ENCODE measurements at regions not wholly inside any gene's neighbourhood (a gene's known extent, or its start where the extent isn't known, plus 50 kb on each side); places are given as distances from the start of the nearest gene placed in this dataset.

DNA sequence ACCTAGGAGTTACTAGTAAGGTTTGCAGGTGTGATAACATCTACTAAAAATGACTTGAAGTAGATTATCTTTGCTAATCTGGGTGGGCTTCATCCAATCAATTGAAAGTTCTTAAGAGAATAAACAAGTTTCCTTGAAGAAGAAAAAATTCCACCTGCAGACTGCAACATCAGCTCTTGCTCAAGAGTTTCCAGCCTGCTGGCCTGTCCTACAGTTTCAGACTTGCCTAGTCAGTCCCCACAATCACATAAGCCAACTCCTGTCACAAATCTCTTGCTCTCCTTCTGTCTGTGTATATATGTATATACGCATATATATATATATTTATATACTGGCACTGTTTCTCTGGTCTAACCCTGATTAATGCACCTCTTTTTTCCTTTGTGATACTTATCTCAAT, 67.3 kb upstream of the ITM2B start:
- H3K27ac Mint-ChIP-seq = no peak overlapping the region
- TF ChIP-seq, protein P1, sequence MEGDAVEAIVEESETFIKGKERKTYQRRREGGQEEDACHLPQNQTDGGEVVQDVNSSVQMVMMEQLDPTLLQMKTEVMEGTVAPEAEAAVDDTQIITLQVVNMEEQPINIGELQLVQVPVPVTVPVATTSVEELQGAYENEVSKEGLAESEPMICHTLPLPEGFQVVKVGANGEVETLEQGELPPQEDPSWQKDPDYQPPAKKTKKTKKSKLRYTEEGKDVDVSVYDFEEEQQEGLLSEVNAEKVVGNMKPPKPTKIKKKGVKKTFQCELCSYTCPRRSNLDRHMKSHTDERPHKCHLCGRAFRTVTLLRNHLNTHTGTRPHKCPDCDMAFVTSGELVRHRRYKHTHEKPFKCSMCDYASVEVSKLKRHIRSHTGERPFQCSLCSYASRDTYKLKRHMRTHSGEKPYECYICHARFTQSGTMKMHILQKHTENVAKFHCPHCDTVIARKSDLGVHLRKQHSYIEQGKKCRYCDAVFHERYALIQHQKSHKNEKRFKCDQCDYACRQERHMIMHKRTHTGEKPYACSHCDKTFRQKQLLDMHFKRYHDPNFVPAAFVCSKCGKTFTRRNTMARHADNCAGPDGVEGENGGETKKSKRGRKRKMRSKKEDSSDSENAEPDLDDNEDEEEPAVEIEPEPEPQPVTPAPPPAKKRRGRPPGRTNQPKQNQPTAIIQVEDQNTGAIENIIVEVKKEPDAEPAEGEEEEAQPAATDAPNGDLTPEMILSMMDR (IDR thresholded peaks at IDR 0.05) = no peak
- no peak overlapping the region for H3K4me3 Mint-ChIP-seq
- no peaks in the 10 kb centered on the region for H3K36me3 Mint-ChIP-seq (ENCODE audit: low read depth)
- DNase-seq = no peak
- H3K9me3 Mint-ChIP-seq = no peaks in the 10 kb centered on the region
- H3K27me3 Mint-ChIP-seq (ENCODE audit: insufficient read depth) = peaks cover 9% of the 10 kb centered on the region
- H3K4me1 Mint-ChIP-seq (ENCODE audit: low read depth) = peaks cover 5% of the 10 kb centered on the region

DNA sequence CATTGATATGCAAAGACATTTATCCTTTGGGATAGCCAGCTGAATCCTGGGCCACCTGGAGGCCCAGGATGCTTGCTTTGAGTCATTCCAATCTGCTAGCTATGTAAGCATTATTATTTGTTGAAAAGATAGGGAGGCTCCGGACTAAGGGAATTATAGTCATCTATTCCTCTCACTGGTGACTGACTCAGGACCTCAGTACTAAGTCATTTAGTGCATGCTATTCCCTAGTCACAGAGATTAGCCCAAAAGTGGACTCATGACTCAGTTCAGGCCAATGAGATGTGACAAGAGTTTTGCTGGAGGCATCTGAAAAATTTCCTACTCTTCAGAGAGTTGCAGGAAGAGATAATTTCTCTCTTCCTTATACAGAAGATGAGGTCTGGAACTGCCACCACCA, 67.9 kb upstream of the ITM2B start:
- TF ChIP-seq, protein P1 (IDR thresholded peaks at IDR 0.05) = no peak
- Mint-ChIP-seq H3K4me3 (no peak overlapping the region), H3K27me3 (ENCODE audit: insufficient read depth) (peaks cover 9% of the 10 kb centered on the region), H3K36me3 (ENCODE audit: low read depth) (no peaks in the 10 kb centered on the region), H3K27ac (no peak overlapping the region), H3K9me3 (no peaks in the 10 kb centered on the region), H3K4me1 (ENCODE audit: low read depth) (peaks cover 12% of the 10 kb centered on the region)
- no peak for DNase-seq

DNA sequence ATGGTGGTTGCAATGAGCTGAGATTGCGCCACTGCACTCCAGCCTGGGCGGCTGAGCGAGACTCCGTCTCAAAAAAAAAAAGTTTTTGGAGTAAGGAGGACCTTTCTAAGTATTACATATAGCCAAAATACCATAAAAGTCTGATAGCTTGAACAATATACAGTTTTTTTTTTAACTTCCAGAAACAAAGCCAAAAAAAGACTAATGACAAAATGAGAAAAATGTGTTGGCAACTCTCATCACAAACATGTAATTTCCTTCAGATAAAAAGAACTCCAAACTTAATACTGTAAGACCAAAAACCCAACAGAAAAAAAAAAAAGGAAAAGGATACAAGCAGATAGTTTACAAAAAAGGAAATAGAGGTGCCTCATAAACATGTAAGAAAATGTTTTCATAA, 68.2 kb upstream of the MED4 start:
- H3K27me3 Mint-ChIP-seq (ENCODE audit: insufficient read depth) = peaks cover 4% of the 10 kb centered on the region
- peaks cover 20% of the 10 kb centered on the region for H3K4me1 Mint-ChIP-seq (ENCODE audit: low read depth)
- no peak overlapping the region for H3K27ac Mint-ChIP-seq
- no peaks in the 10 kb centered on the region for H3K36me3 Mint-ChIP-seq (ENCODE audit: low read depth)
- no peak for DNase-seq
- TF ChIP-seq, protein P1 (IDR thresholded peaks at IDR 0.05) = no peak
- no peaks in the 10 kb centered on the region for H3K9me3 Mint-ChIP-seq
- H3K4me3 Mint-ChIP-seq = no peak overlapping the region

DNA sequence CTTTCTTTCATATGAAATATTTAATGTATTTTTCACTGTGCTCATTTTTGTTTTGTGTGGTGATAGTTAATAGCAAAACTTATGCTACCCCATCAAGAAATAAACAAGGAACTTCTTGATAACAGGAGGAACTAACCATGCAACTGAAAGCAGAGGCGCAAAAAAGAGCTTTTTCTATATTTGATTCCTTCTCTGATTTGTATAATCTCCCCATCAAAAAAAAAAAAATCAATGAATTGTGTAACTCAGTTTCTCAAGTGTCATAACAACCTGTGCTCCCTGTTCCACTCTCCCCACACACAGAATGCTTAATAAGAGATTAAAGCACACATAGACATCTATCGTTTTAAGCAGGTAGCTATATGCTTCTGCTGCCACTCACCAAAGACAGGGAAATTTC, 67.3 kb upstream of the MED4 start:
- TF ChIP-seq, protein P1 (IDR thresholded peaks at IDR 0.05) = no peak
- H3K27ac Mint-ChIP-seq = no peak overlapping the region
- H3K27me3 Mint-ChIP-seq (ENCODE audit: insufficient read depth) = no peaks in the 10 kb centered on the region; the same call in 1 of the 2 replicates
- peaks cover 20% of the 10 kb centered on the region for H3K4me1 Mint-ChIP-seq (ENCODE audit: low read depth)
- no peak for DNase-seq
- H3K4me3 Mint-ChIP-seq = no peak overlapping the region
- H3K36me3 Mint-ChIP-seq (ENCODE audit: low read depth) = no peaks in the 10 kb centered on the region
- no peaks in the 10 kb centered on the region for H3K9me3 Mint-ChIP-seq

DNA sequence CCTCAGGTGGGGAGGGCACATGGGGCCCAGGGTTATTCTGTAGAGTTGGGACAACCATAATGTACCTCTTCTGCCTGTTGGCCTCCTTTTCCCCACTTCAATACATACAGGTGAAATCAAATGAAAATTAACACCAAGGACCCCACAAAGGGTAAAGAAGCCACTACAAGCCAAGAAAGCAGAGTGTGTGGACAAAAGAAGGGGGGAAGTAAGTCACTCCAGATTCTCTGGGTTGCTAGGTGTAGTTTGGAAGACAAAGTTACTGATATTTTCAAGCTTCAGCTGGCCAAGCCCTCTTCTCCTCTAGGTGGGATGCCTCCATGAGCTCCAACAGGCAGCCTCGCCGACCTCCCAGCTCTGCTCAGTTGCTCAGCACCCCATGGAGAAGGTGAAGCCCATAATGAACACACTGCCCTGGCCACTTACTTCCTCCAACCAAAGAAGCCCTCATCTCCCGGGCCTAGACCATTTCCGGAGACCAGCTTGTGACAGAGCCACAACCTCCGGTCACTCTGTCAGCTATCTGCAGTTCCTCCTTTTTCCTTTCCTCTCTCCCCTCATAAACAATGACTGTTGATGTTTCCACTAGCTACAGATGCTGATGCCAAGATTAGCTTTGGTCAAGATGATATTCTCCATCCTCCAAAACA, 66.8 kb upstream of the MED4 start:
- no peak overlapping the region for H3K4me3 Mint-ChIP-seq
- H3K36me3 Mint-ChIP-seq (ENCODE audit: low read depth) = no peaks in the 10 kb centered on the region
- no peaks in the 10 kb centered on the region; the same call in 1 of the 2 replicates for H3K27me3 Mint-ChIP-seq (ENCODE audit: insufficient read depth)
- DNase-seq = no peak
- no peaks in the 10 kb centered on the region for H3K9me3 Mint-ChIP-seq
- H3K4me1 Mint-ChIP-seq (ENCODE audit: low read depth) = peaks cover 20% of the 10 kb centered on the region
- TF ChIP-seq, protein P1 (IDR thresholded peaks at IDR 0.05) = no peak
- H3K27ac Mint-ChIP-seq = no peak overlapping the region
